Stimulated activated CD4-positive, alpha-beta T cell treated with anti-CD3 and anti-CD28 coated beads, Interleukin-15, amount 100 ng/mL, for 48 hours (primary cell): ENCODE measurements at regions not wholly inside any gene's neighbourhood (a gene's known extent, or its start where the extent isn't known, plus 50 kb on each side); places are given as distances from the start of the nearest gene placed in this dataset.
"Not testable (repeated sequence)": the region's sequence is repeated elsewhere in the genome, so short reads cannot be mapped to it uniquely, and the experiment has no call there.

Experiments
- DNase-seq, 2 donors: peaks; one replicate each; pipeline ENCODE4 v3.0.0-alpha.2; 2020; ENCODE audit warnings: low read depth in 2 of 2

- no peak for DNase-seq
Measured at GRCh38 chrX:120753413-120754251, 122.0 kb downstream of the CT47B1 start.

DNA sequence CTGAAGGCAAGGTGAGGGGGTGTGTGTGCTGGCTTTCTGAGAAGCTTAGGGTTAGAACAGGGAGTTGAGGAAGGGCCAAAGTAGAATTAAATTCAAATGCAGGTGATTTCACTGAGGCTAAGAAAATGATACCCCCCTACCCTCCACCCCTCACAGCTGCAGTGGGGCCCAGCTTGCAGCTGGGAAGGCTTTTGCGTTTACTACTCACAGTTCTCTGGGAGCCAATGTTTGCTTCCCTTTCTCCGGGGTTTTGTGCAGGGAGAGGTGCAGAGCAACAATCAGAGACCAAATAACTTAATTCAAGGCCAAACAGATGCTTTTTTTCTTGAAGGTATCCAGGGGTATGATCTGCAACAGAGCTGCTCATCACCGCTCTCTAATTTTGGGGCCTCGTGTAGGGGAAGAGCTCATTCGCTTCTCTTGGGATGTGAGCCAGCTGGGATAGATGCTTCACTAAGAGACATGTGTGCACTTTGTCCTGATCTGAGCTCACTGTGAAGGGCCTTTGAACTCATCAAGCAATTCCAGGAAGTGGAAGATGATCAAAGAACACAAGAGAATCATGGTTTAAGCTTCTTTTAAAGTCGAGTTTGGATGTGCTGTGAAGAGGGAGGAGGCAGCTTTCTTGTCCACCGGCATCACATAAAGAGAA lies 122.7 kb upstream of the C1GALT1C1 start:
- DNase-seq: no peak

DNA sequence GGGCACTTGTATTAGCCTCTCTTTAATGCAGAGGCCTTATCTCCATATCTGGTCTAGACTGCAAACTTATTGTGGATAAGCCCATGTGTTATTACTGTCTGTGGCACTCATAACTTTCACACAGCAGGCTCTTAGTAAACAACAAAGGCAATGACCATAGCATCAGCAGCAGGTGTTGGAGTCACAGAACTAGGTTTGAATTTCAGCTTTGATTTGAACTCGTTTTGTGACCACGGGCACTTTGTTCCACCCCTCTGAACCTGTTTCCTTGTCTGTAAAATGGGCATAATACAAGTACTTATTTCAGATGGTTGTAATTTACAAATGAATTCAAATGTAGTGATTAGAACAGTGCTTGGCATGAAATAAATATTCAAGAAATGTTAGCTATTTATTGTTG lies 121.8 kb upstream of the C1GALT1C1 start:
- no peak for DNase-seq

DNA sequence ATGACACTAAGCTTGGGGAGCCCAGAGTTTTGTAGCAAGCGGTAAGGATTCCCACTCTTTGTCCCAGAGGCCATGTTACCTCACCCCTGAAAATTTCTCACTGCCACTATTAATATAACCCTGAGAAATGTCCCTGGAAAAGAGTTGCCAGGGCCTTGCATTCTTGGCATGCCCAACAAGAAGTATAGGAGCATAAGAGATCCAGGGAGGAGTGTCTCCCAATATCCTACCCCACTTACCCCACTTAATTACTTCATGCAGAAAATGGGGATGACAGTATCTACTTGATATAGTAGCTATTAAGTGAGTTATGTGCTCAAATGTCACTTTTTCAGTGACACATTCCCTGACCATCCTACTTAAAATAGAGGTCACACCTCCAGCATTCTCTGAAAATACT lies 120.5 kb upstream of the C1GALT1C1 start:
- DNase-seq: no peak

DNA sequence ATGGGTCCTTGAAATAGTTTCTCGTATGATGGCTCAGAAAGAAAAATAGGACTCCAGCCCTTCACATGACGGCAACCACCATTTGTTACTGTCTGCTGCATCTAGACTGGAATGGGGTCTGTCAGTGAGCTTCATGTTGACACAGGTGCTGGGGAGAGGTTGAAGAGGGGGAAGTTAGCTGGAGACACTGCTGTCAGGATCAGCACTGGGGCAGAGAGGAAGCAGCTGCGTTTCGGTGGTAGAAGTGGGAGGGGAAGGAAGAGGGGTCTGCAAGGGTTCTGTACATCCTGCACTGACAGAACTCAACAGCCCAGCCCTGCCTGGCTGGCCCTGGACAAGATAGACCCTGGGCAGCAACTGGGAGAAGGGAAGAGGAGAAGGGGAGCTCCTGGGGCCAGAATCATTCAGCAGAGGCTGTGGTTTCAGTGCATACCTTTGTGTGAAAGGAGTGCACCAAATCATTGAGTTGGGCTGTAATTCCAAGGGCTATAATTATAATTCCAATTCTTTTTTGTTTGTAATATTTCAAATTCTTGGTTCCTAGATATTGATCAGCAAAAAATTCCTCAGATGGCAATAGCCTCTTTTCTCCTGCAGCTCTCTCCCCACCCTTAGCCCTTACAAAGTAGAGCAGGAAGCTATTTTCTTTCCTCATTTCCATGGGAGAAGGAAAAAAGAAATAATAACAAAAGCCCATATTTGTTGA lies 119.4 kb upstream of the C1GALT1C1 start:
- no peak for DNase-seq

- no peak for DNase-seq
Measured at GRCh38 chrX:120746153-120746552, 116.3 kb upstream of the C1GALT1C1 start.

DNA sequence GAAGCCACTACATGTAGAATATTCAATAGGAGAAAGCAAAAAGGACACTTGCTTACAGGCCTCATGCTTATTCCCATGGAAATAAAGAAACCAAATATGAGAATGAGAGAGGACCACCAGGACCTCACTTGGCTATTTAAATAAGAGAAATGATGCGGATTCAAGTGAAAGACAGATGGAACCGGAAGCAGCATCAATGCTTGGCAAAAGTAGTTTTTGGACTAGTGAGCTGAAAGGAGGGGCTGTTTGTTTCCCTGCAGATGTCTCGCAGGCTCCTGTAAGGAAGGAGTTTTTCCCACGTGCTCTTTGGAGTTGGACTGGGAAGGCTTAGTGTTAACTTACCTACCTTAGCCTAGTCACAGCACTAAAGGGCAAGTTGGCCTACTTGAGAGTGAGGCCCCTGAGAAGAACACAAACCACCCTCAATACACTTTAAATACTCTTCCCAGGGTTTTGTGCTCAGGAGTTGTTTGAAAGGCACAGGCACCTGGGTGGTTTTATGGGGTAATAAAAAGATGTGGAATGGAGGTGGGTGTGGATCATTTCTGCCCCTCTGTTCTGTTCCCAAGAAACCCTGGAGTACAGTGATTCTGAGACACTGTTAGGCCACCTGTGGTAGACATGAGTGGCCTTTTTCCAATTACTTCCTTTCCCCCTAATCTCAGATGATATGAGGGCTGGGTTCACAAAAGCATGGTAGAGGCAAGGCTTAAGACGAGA lies 113.3 kb upstream of the C1GALT1C1 start:
- no peak for DNase-seq

- no peak for DNase-seq
Measured at GRCh38 chrX:120741452-120741851, 111.6 kb upstream of the C1GALT1C1 start.

- no peak for DNase-seq
Measured at GRCh38 chrX:120740072-120740471, 110.2 kb upstream of the C1GALT1C1 start.

DNA sequence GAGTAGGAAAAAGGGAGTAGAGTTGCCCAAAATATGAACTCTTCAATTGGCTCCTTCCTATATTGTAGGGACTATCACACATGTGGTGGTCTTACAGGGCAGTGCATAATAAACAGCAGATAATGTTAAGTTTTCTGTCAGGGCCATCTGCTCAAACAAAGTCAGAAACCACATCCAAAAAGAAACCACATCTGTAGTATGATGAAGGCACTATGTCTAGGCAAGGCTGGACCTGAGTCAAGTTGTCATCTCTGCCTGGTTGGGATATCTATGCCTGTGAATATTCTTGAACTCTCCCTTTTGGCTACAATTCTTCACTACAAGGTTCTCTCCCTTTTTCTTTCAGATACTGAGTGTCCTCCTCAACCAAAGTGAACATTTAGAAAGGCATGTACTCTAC lies 109.4 kb upstream of the C1GALT1C1 start:
- no peak for DNase-seq

- no peak for DNase-seq
Measured at GRCh38 chrX:120736989-120737388, 107.1 kb upstream of the C1GALT1C1 start.

DNA sequence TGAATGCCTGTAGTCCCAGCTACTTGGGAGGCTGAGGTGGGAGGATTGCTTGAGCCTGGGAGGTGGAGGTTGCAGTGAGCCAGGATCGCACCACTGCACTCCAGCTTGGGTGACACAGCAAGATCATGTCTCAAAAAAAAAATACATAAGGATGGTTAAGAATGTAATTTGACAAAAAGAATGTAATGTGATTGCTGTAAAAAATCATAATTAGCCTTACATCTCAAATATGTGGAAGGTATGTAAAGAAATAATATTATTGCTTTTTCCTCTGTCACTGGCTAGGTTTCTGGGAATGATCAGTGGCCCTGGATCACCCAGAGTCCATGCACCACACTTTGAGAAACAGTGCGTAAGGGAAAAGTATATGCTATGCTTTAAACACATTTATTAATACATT lies 106.1 kb upstream of the C1GALT1C1 start:
- no peak for DNase-seq

DNA sequence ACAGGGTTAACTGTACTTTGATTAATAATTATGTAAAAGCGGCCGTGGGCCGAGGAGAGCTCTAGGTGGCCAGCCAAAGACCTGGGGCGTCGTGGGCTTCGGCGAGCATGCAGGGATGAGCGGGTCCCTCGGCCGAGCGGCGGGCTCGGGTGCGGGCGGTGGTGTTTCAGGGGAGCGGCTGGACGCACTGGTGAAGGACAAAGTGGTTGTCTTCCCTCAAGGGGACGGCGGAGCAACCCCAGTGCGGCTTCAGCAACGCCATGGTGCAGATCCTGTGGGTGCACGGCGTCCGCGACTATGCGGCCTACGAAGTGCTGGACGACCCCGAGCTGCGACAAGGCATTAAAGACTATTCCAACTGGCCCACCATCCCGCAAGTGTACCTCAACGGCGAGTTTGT lies 103.0 kb upstream of the C1GALT1C1 start:
- DNase-seq: no peak

DNA sequence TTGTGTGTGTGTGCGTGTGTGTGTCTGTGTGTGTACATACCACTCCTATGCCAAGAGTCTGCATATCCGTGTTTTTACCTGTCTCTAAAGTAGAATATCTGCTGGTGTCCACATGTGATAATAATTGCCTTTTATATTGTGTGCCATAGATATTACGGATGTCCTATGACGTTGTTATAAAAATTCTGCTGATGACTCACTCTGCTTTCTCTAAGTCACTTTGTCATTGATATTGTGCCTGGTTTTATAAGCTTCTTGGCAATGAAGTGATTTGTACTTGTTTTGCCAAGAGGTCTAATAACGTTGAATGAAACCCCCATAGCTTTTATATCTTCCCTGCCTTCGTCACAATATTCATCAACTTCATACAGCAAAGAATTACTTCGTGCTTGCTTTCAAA lies 102.6 kb upstream of the C1GALT1C1 start:
- no peak for DNase-seq

DNA sequence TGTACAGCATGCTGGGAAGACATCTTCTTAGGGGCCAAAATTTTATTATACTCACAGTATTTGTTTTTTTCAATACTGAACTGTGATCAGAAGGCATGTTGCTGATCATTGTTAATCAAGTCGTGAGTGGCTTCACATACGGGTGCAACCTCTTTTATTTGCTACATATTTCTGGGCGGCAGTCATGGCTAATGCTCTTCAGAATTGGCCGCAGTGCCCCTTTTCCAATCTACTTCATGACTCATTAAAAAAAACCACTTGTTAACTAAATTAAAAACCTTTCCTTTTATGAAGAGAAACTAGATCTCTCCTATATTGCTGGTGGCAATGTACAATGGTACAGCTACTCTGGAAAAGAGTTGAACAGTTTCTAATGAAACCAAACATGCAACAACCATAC lies 101.5 kb upstream of the C1GALT1C1 start:
- no peak for DNase-seq

DNA sequence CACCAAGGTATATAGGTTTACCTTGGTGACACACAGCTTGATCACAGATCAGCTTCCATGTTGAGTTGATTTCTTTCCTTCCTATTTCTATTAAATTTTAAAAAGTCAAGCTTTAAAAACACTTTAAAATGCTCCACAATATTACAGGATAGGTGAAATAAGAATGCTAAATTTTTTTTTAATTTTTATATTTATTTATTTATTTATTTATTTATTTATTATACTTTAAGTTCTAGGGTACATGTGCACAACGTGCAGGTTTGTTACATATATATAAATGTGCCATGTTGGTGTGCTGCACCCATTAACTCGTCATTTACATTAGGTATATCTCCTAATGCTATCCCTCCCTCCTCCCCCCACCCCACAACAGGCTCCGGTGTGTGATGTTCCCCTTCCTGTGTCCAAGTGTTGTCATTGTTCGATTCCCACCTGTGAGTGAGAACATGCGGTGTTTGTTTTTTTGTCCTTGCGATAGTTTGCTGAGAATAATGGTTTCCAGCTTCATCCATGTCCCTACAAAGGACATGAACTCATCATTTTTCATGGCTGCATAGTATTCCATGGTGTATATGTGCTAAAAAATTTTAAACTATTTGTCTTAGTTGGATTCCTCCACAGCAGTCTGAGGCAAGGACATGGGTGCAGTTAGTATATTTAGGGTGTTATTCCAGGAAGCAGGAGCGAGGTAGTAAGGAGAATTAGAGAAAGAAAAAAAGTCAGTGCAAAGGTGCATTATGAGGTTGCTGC lies 99.8 kb upstream of the C1GALT1C1 start:
- DNase-seq: not testable (repeated sequence)

DNA sequence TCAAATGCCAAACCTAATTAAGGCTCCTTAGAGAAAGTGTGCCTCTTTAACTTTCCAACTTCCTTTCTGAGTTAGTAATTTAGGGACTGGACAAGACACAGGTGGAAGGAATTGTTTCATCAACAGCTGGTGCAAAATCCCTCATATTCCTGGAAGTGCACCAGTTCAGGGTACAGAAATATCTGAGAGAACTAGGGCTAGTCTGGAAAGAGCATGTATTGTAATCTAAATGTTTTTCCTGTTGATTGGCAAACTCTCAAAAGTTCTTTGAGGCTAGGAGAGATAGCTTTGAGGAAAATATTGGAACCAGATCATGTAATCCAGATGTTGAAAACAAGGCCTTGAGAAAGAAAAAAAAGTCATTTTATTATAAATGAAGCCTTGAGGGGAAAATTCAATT lies 98.1 kb upstream of the C1GALT1C1 start:
- DNase-seq: no peak

DNA sequence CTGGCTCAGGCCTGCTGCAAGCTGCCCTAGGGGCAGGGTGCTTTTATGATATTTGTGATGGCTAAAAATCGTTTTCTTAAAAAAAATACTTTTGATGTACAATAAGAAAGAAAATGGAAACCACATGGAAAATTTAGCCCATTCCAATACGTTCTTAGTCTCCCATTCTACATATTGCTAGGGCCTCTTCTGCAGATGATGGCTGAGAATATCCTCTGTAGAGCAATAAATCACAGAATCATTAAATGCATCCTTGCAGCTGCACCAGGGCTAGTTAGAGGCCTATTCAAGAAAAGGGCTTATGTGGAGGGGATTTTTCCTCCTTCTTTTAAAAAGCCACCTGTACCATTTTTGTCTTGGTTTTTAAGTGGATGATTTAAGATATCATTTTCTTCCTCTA lies 97.6 kb upstream of the C1GALT1C1 start:
- DNase-seq: no peak

DNA sequence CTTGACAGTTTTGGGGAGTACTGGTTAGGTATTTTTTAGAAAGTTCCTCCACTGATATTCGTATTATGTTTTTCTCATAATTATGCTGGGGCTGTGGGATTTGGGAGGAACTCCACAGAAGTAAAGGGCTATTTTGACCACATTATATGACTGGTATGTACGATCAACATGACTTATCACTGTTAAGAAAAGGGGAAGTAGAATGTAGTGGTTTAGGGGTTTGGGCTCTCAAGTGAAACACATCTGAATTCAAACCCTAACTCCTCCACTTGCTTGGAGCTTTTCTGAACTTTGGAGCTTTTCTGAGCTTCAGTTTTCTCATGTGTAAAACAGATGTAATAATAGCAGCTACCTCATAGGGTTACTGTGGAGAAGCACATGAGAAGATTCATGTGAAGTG lies 96.4 kb upstream of the C1GALT1C1 start:
- no peak for DNase-seq

DNA sequence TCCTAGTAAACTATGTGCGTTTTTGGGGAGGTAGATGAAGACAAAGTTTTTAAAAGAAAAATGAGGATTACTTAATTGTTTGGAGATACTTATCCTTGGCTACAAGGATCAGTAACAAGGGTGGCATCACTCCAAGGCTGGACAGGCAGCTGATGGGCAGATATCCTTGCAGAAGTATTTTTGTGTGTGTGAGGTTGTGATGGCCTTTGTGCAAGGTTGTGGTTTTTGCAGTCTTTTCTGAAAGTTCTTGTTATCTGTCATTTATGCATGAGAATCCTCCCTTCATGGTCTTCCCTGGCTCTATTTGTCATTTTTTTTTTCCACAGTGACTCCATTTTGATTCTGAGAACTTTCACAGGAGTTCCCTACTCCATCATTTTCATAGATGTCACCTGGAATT lies 96.0 kb upstream of the C1GALT1C1 start:
- DNase-seq: no peak

DNA sequence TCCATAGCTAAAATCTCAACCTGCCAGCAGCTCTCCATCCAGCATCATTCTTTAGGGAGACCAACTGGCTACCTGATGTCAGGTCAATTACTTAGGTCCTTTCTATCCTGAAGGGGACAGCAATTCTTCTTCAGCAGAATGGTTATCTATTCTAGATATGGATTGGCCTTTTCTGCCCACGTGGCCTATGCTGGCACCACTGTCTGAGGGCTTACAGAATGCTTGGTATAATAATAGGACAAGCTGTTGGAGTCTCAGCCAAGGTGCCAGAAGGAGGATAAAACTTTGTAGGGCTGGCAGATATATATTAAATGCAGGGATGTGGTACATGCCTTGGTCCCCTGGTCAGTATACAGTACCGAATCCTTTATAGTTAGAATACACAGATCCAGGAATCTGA lies 89.8 kb upstream of the C1GALT1C1 start:
- no peak for DNase-seq
